ENCODE measurements at regions not wholly inside any gene's neighbourhood (a gene's known extent, or its start where the extent isn't known, plus 50 kb on each side); places are given as distances from the start of the nearest gene placed in this dataset.
"Not testable (repeated sequence)": the region's sequence is repeated elsewhere in the genome, so short reads cannot be mapped to it uniquely, and the experiment has no call there.

- H3K9ac ChIP-seq (ENCODE audit: low read depth in 1 of 3, low read length in 3 of 3), result no peak overlapping the region
- no peaks in the 10 kb centered on the region for H3K4me1 ChIP-seq (ENCODE audit: control insufficient read depth in 3 of 3, insufficient read depth in 3 of 3, low read length in 3 of 3)
- H3K27ac ChIP-seq (ENCODE audit: low read depth, low read length), result no peak overlapping the region
- H3K36me3 ChIP-seq (ENCODE audit: control insufficient read depth in 3 of 3, insufficient read depth in 3 of 3, low read length in 3 of 3), result no peaks in the 10 kb centered on the region
- no peaks in the 10 kb centered on the region for H3K9me3 ChIP-seq (ENCODE audit: control insufficient read depth in 3 of 3, low read length in 3 of 3)
- no peaks in the 10 kb centered on the region for H3K27me3 ChIP-seq (ENCODE audit: control insufficient read depth in 3 of 3, insufficient read depth in 3 of 3, low read length in 3 of 3)
- no peak overlapping the region for H3K4me3 ChIP-seq (ENCODE audit: low read length in 3 of 3)
These were observed 75.1 kb upstream of the TSC22D1 start for GRCh38 chr13:44651209-44651608.

GRCh38 chr13:44649834-44650233 lies 73.7 kb upstream of the TSC22D1 start:
- H3K9me3 ChIP-seq (ENCODE audit: control insufficient read depth in 3 of 3, low read length in 3 of 3), result no peaks in the 10 kb centered on the region
- no peak overlapping the region for H3K9ac ChIP-seq (ENCODE audit: low read depth in 1 of 3, low read length in 3 of 3)
- H3K4me1 ChIP-seq (ENCODE audit: control insufficient read depth in 3 of 3, insufficient read depth in 3 of 3, low read length in 3 of 3), result no peaks in the 10 kb centered on the region
- no peak overlapping the region for H3K4me3 ChIP-seq (ENCODE audit: low read length in 3 of 3)
- H3K27me3 ChIP-seq (ENCODE audit: control insufficient read depth in 3 of 3, insufficient read depth in 3 of 3, low read length in 3 of 3), result no peaks in the 10 kb centered on the region
- no peaks in the 10 kb centered on the region for H3K36me3 ChIP-seq (ENCODE audit: control insufficient read depth in 3 of 3, insufficient read depth in 3 of 3, low read length in 3 of 3)
- no peak overlapping the region for H3K27ac ChIP-seq (ENCODE audit: low read depth, low read length)

- Histone ChIP-seq H3K4me3 (ENCODE audit: low read length in 3 of 3) (no peak overlapping the region), H3K27ac (ENCODE audit: low read depth, low read length) (no peak overlapping the region), H3K27me3 (ENCODE audit: control insufficient read depth in 3 of 3, insufficient read depth in 3 of 3, low read length in 3 of 3) (no peaks in the 10 kb centered on the region), H3K9ac (ENCODE audit: low read depth in 1 of 3, low read length in 3 of 3) (no peak overlapping the region), H3K36me3 (ENCODE audit: control insufficient read depth in 3 of 3, insufficient read depth in 3 of 3, low read length in 3 of 3) (no peaks in the 10 kb centered on the region), H3K9me3 (ENCODE audit: control insufficient read depth in 3 of 3, low read length in 3 of 3) (no peaks in the 10 kb centered on the region), H3K4me1 (ENCODE audit: control insufficient read depth in 3 of 3, insufficient read depth in 3 of 3, low read length in 3 of 3) (no peaks in the 10 kb centered on the region)
These were observed 72.9 kb upstream of the TSC22D1 start for GRCh38 chr13:44649104-44649428.

DNA sequence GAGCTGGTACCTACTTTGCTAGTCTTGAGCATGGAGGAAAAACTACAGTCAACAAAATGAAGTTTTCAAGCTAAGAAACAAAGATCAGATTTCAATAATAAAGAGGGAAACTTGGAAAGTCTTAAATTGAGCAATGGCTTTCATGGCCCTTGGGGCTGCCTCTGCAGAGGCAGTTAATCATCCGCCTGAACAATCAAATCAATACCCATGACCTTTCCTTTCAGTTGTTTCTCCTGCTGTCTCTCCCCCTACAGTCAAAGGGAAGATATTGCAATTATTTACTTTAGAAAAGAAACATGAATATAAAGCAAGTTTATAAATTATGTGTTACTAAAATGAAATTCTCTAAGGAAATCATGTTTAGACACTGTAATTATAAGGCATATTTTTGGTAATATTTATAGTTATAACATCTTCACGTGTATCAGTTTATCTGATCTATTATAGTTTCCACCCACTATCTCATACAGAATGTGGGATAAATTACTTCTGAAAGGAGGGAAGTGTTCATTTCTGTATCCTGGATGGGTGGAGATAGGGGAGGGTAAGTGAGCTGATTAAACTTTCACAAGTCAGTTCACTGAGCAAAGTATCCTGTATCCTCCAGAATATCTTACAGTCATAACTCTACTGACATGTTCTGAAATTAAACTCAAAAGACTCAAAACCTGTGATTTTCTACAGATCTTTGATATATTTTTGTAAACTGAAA lies 72.4 kb upstream of the TSC22D1 start:
- Histone ChIP-seq H3K9me3 (ENCODE audit: control insufficient read depth in 3 of 3, low read length in 3 of 3) (no peaks in the 10 kb centered on the region), H3K4me1 (ENCODE audit: control insufficient read depth in 3 of 3, insufficient read depth in 3 of 3, low read length in 3 of 3) (no peaks in the 10 kb centered on the region), H3K4me3 (ENCODE audit: low read length in 3 of 3) (no peak overlapping the region), H3K9ac (ENCODE audit: low read depth in 1 of 3, low read length in 3 of 3) (no peak overlapping the region), H3K27ac (ENCODE audit: low read depth, low read length) (no peak overlapping the region), H3K36me3 (ENCODE audit: control insufficient read depth in 3 of 3, insufficient read depth in 3 of 3, low read length in 3 of 3) (no peaks in the 10 kb centered on the region), H3K27me3 (ENCODE audit: control insufficient read depth in 3 of 3, insufficient read depth in 3 of 3, low read length in 3 of 3) (no peaks in the 10 kb centered on the region)

- H3K36me3 ChIP-seq (ENCODE audit: control insufficient read depth in 3 of 3, insufficient read depth in 3 of 3, low read length in 3 of 3); H3K27ac ChIP-seq (ENCODE audit: low read depth, low read length); H3K9me3 ChIP-seq (ENCODE audit: control insufficient read depth in 3 of 3, low read length in 3 of 3); H3K27me3 ChIP-seq (ENCODE audit: control insufficient read depth in 3 of 3, insufficient read depth in 3 of 3, low read length in 3 of 3); H3K4me3 ChIP-seq (ENCODE audit: low read length in 3 of 3); H3K4me1 ChIP-seq (ENCODE audit: control insufficient read depth in 3 of 3, insufficient read depth in 3 of 3, low read length in 3 of 3); H3K9ac ChIP-seq (ENCODE audit: low read depth in 1 of 3, low read length in 3 of 3): not testable (repeated sequence)
These were observed 71.4 kb upstream of the TSC22D1 start for GRCh38 chr13:44647560-44647959.

DNA sequence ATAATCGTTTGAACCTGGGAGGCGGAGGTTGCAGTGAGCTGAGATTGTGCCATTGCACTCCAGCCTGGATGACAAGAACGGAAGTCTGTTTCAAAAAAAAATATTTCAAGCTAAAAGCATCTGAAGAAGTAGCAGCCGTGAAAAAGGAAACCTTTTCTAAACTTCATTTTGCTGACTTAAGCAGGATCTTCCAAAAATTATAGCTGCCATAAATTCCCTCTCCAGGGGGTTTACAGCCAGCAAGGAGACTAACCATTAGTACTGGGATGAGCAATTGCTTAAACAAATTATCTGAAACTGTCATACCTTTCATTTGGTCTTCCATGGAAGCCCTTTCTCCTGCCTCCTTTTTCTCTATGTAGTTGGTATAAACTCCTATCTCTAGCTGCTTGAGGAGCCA lies 69.9 kb upstream of the TSC22D1 start:
- H3K4me3 ChIP-seq (ENCODE audit: low read length in 3 of 3), result no peak overlapping the region
- no peak overlapping the region for H3K9ac ChIP-seq (ENCODE audit: low read depth in 1 of 3, low read length in 3 of 3)
- no peak overlapping the region for H3K27ac ChIP-seq (ENCODE audit: low read depth, low read length)
- H3K4me1 ChIP-seq (ENCODE audit: control insufficient read depth in 3 of 3, insufficient read depth in 3 of 3, low read length in 3 of 3), result no peaks in the 10 kb centered on the region
- H3K36me3 ChIP-seq (ENCODE audit: control insufficient read depth in 3 of 3, insufficient read depth in 3 of 3, low read length in 3 of 3), result no peaks in the 10 kb centered on the region
- H3K9me3 ChIP-seq (ENCODE audit: control insufficient read depth in 3 of 3, low read length in 3 of 3), result no peaks in the 10 kb centered on the region
- no peaks in the 10 kb centered on the region for H3K27me3 ChIP-seq (ENCODE audit: control insufficient read depth in 3 of 3, insufficient read depth in 3 of 3, low read length in 3 of 3)

GRCh38 chr13:44643256-44643655 lies 67.1 kb upstream of the TSC22D1 start:
- H3K4me3 ChIP-seq (ENCODE audit: low read length in 3 of 3), result no peak overlapping the region
- H3K36me3 ChIP-seq (ENCODE audit: control insufficient read depth in 3 of 3, insufficient read depth in 3 of 3, low read length in 3 of 3), result no peaks in the 10 kb centered on the region
- no peaks in the 10 kb centered on the region for H3K9me3 ChIP-seq (ENCODE audit: control insufficient read depth in 3 of 3, low read length in 3 of 3)

DNA sequence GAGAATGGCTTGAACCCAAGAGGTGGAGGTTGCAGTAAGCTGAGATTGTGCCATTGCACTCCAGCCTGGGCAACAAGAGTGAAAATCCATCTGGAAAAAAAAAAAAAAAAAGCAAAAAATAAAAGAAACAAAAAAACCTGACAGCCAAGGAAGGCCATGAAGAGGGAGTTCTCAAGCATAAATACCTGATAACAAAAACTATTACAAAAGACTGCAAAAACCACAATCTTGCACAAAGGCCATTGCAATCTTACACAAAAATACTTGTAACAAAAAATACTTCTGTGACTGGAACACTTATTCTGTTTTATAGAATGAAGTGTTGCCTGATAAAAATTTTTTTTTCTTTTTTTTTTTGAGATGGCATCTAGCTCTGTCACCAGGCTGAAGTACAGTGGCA lies 61.5 kb upstream of the TSC22D1 start:
- Histone ChIP-seq H3K27me3 (ENCODE audit: control insufficient read depth in 3 of 3, insufficient read depth in 3 of 3, low read length in 3 of 3) (no peaks in the 10 kb centered on the region), H3K9me3 (ENCODE audit: control insufficient read depth in 3 of 3, low read length in 3 of 3) (no peaks in the 10 kb centered on the region), H3K36me3 (ENCODE audit: control insufficient read depth in 3 of 3, insufficient read depth in 3 of 3, low read length in 3 of 3) (no peaks in the 10 kb centered on the region), H3K9ac (ENCODE audit: low read depth in 1 of 3, low read length in 3 of 3) (no peak overlapping the region), H3K4me3 (ENCODE audit: low read length in 3 of 3) (no peak overlapping the region), H3K27ac (ENCODE audit: low read depth, low read length) (no peak overlapping the region), H3K4me1 (ENCODE audit: control insufficient read depth in 3 of 3, insufficient read depth in 3 of 3, low read length in 3 of 3) (no peaks in the 10 kb centered on the region)

More at GRCh38 chr13:44643256-44643655, 67.1 kb upstream of the TSC22D1 start:
- Histone ChIP-seq H3K4me1 (ENCODE audit: control insufficient read depth in 3 of 3, insufficient read depth in 3 of 3, low read length in 3 of 3) (no peaks in the 10 kb centered on the region), H3K27ac (ENCODE audit: low read depth, low read length) (no peak overlapping the region), H3K9ac (ENCODE audit: low read depth in 1 of 3, low read length in 3 of 3) (no peak overlapping the region), H3K27me3 (ENCODE audit: control insufficient read depth in 3 of 3, insufficient read depth in 3 of 3, low read length in 3 of 3) (no peaks in the 10 kb centered on the region)

DNA sequence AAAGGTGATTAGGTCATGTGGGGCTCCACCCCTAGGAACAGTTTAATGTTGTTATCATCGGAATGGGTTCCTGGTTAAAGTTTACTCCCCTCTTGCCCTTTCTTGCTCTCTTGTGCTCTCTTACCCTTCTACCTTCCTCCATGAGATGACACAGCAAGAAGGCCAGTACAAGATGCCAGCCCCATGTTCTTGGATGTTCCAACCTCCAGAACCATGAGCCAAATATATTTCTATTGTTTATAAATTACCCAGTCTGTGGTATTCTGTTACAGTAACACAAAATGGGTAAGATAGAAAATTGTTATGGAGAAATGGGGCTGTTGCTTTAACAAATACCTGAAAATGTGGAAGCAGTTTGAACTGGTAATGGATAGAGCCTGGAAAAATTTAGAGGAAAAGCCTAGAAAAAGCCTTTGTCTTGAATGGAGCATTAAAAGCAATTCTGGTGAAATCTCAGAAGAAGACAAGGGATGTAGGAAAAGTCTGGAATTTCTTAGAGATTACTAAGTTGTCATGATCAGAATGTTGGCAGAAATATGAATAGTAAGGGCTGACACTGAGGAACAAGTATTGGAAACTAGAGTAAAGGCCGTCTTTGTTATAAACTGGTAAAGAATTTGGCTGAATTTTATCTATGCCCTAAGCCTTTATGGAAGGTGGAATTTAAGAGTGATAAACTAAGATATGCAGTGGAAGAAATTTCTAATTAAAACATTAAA lies 53.5 kb upstream of the TSC22D1 start:
- no peaks in the 10 kb centered on the region for H3K9me3 ChIP-seq (ENCODE audit: control insufficient read depth in 3 of 3, low read length in 3 of 3)
- H3K27ac ChIP-seq (ENCODE audit: low read depth, low read length), result no peak overlapping the region
- H3K27me3 ChIP-seq (ENCODE audit: control insufficient read depth in 3 of 3, insufficient read depth in 3 of 3, low read length in 3 of 3), result no peaks in the 10 kb centered on the region
- H3K9ac ChIP-seq (ENCODE audit: low read depth in 1 of 3, low read length in 3 of 3), result no peak overlapping the region
- no peak overlapping the region for H3K4me3 ChIP-seq (ENCODE audit: low read length in 3 of 3)
- no peaks in the 10 kb centered on the region for H3K36me3 ChIP-seq (ENCODE audit: control insufficient read depth in 3 of 3, insufficient read depth in 3 of 3, low read length in 3 of 3)
- no peaks in the 10 kb centered on the region for H3K4me1 ChIP-seq (ENCODE audit: control insufficient read depth in 3 of 3, insufficient read depth in 3 of 3, low read length in 3 of 3)

GRCh38 chr13:44628826-44629225 lies 52.7 kb upstream of the TSC22D1 start:
- H3K27ac ChIP-seq (ENCODE audit: low read depth, low read length); H3K36me3 ChIP-seq (ENCODE audit: control insufficient read depth in 3 of 3, insufficient read depth in 3 of 3, low read length in 3 of 3); H3K9me3 ChIP-seq (ENCODE audit: control insufficient read depth in 3 of 3, low read length in 3 of 3); H3K4me1 ChIP-seq (ENCODE audit: control insufficient read depth in 3 of 3, insufficient read depth in 3 of 3, low read length in 3 of 3); H3K27me3 ChIP-seq (ENCODE audit: control insufficient read depth in 3 of 3, insufficient read depth in 3 of 3, low read length in 3 of 3); H3K9ac ChIP-seq (ENCODE audit: low read depth in 1 of 3, low read length in 3 of 3); H3K4me3 ChIP-seq (ENCODE audit: low read length in 3 of 3): not testable (repeated sequence)

Data from skeletal muscle tissue (tissue), 3 donors.